Activated T-cell treated with anti-CD3 and anti-CD28 coated beads, Interleukin-2, amount 50 U/mL, for 4 hours (primary cell): ENCODE measurements at regions not wholly inside any gene's neighbourhood (a gene's known extent, or its start where the extent isn't known, plus 50 kb on each side); places are given as distances from the start of the nearest gene placed in this dataset.
"Not testable (repeated sequence)": the region's sequence is repeated elsewhere in the genome, so short reads cannot be mapped to it uniquely, and the experiment has no call there.

ENCODE experiments used
- ATAC-seq, 2 donors: fragments of 200-7000 bp; cut with Tn5 transposase; one replicate each; pipeline ENCODE4 v1.10.0; 2021
- DNase-seq: peaks from one replicate; pipeline ENCODE4 v3.0.0-alpha.2; 2020
- H3K27me3 Mint-ChIP-seq: one replicate; pipeline ENCODE4 v1.8.0; 2021; ENCODE audit warnings: low read depth, mixed read lengths
- H3K36me3 Mint-ChIP-seq: one replicate; pipeline ENCODE4 v1.8.0; 2022; ENCODE audit warnings: mixed read lengths; ENCODE audit not compliant: insufficient read depth
- H3K4me1 Mint-ChIP-seq: one replicate; pipeline ENCODE4 v1.8.0; 2021; ENCODE audit warnings: low read depth, mixed read lengths
- H3K4me3 Mint-ChIP-seq: one replicate; pipeline ENCODE4 v1.8.0; 2021; ENCODE audit warnings: mild to moderate bottlenecking, moderate library complexity, mixed read lengths
- H3K9me3 Mint-ChIP-seq: one replicate; pipeline ENCODE4 v1.8.0; 2021; ENCODE audit warnings: mixed read lengths

DNA sequence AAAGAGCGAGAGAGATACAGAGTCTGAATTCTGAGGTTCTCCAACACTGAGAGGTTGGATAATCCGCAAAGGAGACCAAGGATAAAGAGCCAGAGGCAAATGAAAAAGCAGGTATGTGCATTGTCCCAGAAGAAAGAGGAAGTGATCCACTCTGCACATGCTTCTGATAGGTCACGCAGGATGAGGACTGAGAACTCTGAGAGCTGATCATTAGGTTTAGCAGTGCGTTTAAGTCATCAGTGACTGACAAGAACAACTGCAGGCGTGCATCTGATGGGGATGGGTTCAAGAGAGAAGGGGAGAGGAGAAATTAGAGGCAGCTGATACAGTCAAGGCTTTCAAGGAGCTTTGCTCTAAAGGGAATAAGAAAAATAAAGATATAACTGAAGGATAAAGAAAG is 301.2 kb upstream of the SGK1 start:
- Mint-ChIP-seq H3K27me3 (no peaks in the 10 kb centered on the region), H3K36me3 (no peaks in the 10 kb centered on the region)
- no peak for ATAC-seq

DNA sequence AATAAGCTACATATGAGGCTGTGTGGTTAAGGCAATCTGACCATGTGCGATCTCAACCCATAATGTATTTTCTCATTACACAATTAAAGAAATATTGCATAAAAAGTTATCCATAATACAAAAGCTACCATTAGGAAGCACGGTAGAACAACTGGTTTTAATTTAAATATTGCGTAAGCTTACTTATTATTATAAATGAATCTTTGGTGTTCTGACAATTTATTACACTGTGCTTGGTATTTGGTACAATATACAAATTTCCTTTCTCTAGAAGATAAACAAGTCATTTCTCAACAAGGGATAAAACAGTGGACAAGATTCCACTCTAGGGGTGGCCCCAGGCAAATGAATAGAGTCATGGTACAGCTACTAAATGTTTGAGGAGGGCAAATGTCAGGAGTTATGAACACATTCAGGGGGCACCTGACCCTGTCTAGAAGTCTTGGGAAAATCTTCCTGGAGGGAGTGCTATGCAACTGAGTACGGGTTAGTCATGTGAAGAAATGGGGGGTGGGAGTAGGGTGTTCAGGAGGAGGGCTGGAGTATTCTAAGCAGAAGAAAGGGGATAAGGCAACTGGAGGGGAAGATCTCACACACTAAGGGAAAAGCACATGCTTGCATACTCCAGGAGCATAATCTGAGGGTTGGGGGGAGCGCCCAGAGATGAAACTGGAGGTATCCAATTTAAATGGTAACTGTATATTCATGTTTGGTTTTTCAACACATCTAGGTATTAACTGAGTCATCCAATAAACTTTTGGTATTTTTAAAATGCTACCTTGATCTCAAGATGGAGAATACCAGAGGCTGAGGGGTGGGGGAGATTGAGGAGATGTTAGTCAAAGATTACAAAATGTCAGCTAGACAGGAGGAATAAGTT is 296.9 kb upstream of the SGK1 start:
- Mint-ChIP-seq H3K36me3 (no peaks in the 10 kb centered on the region), H3K27me3 (no peaks in the 10 kb centered on the region), H3K4me1 (peaks cover 5% of the 10 kb centered on the region), H3K9me3 (no peaks in the 10 kb centered on the region), H3K4me3 (no peak overlapping the region)
- DNase-seq (no peak), ATAC-seq (no peak)

More for the DNA sequence above, 301.2 kb upstream of the SGK1 start:
- Mint-ChIP-seq H3K4me1 (peaks cover 5% of the 10 kb centered on the region), H3K9me3 (no peaks in the 10 kb centered on the region), H3K4me3 (no peak overlapping the region)
- DNase-seq = no peak

DNA sequence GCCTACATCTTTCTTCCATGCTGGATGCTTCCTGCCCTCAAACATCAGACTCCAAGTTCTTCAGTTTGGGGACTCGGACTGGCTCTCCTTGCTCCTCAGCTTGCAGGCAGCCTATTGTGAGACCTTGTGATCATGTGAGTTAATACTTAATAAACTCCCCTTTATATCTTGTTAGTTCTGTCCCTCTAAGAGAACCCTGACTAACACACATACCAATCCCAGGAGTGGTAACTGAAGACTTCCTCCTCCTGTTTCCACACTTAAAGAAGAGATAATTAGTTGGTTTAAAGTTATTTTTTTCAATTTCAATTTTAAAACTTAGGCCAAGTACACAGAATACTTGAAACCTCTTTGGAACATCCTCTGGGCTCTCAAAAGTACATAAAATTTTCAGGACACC is 294.2 kb upstream of the SGK1 start:
- H3K4me1 Mint-ChIP-seq, DNase-seq, H3K9me3 Mint-ChIP-seq, H3K4me3 Mint-ChIP-seq, H3K27me3 Mint-ChIP-seq, H3K36me3 Mint-ChIP-seq, ATAC-seq: not testable (repeated sequence)

DNA sequence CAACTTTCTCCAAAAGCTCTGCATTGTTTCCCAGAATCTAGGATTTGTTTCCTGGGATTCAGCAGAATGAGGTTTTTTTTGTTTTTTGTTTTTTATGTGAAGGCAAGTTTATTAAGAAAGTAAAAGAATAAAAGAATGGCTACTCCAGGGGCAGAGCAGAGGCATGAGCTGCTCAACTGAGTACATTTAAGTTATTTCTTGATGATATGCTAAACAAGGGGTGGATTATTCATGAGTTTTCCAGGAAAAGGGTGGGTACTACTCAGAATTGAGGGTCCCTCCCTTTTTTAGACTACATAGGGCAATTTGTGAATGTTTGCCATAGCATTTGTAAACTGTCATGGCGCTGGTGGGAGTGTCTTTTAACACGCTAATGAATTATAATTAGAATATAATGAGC is 292.5 kb upstream of the SGK1 start:
- Mint-ChIP-seq H3K27me3 (no peaks in the 10 kb centered on the region), H3K9me3 (no peaks in the 10 kb centered on the region), H3K36me3 (no peaks in the 10 kb centered on the region), H3K4me1 (no peaks in the 10 kb centered on the region), H3K4me3 (no peak overlapping the region)
- ATAC-seq (no peak), DNase-seq (no peak)

DNA sequence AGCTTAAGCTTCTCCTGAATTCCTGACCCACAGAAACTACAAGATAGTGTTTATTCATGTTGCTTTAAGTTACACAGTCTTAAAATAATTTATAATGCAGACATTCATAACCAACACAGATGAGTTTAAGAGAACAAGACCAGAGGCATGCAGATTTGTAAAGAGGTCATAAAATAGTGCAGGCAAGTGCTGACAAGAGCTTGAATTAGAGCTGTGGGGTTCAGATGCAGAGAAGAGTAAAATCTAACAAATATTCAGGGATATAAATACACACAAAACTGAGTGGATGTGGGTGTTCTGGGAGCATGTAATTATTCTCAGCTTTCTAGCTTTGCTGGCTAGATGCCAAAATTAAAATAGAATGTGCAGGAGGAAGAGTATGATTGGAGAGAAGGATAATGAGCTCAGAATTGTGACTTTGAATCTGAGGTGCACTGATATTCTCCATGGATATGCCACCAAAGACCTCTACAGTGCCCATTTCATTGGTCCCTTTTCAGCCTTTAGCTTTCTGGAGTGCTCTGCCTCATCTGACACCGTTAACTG is 291.9 kb upstream of the SGK1 start:
- no peak overlapping the region for H3K4me3 Mint-ChIP-seq
- no peaks in the 10 kb centered on the region for H3K4me1 Mint-ChIP-seq
- DNase-seq = no peak
- no peak for ATAC-seq
- no peaks in the 10 kb centered on the region for H3K27me3 Mint-ChIP-seq
- no peaks in the 10 kb centered on the region for H3K9me3 Mint-ChIP-seq
- no peaks in the 10 kb centered on the region for H3K36me3 Mint-ChIP-seq

DNA sequence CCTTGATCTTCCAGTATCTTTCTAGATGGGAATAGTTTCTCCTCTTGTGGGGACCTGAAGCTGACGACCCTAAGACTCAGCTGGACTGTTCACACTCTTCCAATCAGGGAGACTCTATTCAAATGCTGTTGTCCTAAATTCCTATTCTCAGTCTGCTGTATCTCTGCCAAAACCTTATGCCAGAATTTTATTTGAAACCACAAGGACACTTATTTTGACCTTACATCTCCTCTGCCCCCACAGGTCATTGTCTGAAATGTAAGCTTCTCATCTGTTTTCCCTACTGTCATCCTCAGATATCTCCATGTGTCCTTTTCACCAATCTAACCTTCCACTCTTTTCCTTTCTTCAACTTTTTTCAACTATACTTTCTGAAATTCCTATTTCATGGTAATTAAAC is 289.5 kb upstream of the SGK1 start:
- Mint-ChIP-seq H3K36me3 (no peaks in the 10 kb centered on the region), H3K9me3 (no peaks in the 10 kb centered on the region), H3K4me1 (no peaks in the 10 kb centered on the region), H3K27me3 (no peaks in the 10 kb centered on the region), H3K4me3 (no peak overlapping the region)
- ATAC-seq = no peak
- no peak for DNase-seq

DNA sequence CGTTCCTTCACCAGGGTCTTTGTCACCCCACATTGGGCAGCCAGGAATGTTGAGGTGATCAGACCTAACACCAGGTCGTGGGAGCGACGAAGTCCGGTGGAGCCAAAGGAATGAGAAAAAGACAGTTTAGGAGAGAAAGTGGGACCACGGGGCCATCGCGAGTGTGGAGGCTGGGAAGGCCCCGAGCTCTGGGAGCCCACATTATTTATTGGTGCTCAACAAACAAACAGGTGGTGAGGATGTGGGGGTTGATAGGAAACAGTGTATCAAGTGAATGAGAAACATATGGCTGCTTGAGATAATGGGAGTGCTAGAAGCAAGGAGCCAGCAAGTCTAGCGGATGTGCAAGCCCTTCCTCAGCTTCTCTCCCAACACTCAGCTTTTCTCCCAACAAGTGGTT is 287.1 kb upstream of the SGK1 start:
- ATAC-seq = no peak
- peaks cover 5% of the 10 kb centered on the region for H3K9me3 Mint-ChIP-seq
- no peak overlapping the region for H3K4me3 Mint-ChIP-seq
- no peaks in the 10 kb centered on the region for H3K4me1 Mint-ChIP-seq
- H3K27me3 Mint-ChIP-seq = no peaks in the 10 kb centered on the region
- no peak for DNase-seq
- H3K36me3 Mint-ChIP-seq = no peaks in the 10 kb centered on the region

DNA sequence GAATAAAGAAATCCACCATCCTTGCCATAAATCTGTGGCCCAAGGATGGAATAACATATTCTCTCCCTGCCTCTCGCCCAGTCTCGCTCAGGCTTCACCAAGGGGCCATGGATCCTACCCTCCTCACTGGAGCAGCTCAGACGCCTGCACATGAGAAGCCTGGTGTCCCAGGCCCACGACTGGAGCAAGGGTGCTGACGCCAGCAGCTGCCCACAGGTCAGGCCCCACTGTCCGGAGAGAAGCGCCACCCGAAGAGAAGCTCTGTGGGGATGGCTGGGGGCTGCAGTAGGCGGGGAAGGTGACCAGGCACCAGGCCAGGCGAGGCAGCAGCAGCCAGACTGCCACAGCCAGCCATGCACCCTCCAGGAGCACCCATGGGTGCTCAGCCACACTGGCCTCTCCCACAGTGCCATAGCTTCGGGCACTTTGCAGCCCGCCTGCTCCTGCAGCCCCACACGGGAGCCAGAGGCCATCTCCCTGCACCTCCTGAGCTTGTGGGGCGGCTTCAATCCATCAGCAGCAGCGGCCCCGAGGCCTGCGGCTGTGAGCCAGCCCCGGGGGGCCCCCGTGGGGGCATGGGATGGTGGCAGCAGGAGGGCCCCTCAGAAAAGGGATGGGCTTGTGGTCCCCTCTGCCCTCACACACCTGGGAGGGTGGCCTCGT is 286.2 kb upstream of the SGK1 start:
- no peaks in the 10 kb centered on the region for H3K36me3 Mint-ChIP-seq
- ATAC-seq (no peak), DNase-seq (no peak)
- H3K27me3 Mint-ChIP-seq = no peaks in the 10 kb centered on the region
- H3K4me3 Mint-ChIP-seq = no peak overlapping the region
- peaks cover 5% of the 10 kb centered on the region for H3K9me3 Mint-ChIP-seq
- H3K4me1 Mint-ChIP-seq = no peaks in the 10 kb centered on the region

DNA sequence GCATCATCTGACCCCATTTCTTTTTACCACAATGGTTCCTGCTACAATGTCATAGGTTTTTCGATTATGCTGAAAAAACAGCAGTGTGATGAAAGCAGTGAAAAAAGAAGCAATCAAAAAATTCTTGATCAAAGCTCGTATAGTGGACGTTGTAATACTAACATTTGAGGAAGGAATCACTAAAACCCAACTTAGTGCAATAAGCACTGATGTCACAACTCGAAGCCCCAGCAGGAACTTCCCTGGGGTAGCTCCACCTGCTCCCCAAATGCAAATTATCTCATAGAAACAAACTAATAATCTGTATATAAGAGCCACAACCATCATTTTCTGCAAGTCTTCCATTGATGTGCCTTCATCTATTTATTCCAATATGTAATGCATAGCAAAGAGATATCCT is 285.6 kb upstream of the SGK1 start:
- H3K4me1 Mint-ChIP-seq = no peaks in the 10 kb centered on the region
- no peaks in the 10 kb centered on the region for H3K36me3 Mint-ChIP-seq
- H3K4me3 Mint-ChIP-seq = no peak overlapping the region
- H3K27me3 Mint-ChIP-seq = no peaks in the 10 kb centered on the region
- DNase-seq = no peak
- ATAC-seq = no peak
- H3K9me3 Mint-ChIP-seq = peaks cover 5% of the 10 kb centered on the region

DNA sequence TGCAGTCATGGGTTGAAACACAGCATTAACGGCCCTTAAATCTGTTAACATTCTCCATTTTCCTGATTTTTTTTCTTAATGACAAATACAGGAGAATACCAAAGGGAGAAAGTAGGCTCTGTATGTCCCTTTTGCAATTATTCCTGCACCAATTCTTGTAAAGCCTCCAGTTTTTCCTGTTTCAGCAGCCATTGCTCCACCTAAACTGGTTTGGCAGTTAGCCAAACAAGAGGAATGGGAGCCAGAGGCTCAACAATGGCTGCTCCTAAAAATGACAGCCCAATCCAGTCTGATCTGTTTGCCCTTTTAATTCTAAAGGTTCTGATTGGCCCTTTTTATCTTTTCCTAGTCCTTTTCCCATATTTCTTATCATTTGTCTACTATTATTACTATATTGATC is 284.2 kb upstream of the SGK1 start:
- peaks cover 5% of the 10 kb centered on the region for H3K9me3 Mint-ChIP-seq
- no peak for ATAC-seq
- no peaks in the 10 kb centered on the region for H3K4me1 Mint-ChIP-seq
- H3K36me3 Mint-ChIP-seq = no peaks in the 10 kb centered on the region
- DNase-seq = no peak
- H3K4me3 Mint-ChIP-seq = no peak overlapping the region
- H3K27me3 Mint-ChIP-seq = no peaks in the 10 kb centered on the region

DNA sequence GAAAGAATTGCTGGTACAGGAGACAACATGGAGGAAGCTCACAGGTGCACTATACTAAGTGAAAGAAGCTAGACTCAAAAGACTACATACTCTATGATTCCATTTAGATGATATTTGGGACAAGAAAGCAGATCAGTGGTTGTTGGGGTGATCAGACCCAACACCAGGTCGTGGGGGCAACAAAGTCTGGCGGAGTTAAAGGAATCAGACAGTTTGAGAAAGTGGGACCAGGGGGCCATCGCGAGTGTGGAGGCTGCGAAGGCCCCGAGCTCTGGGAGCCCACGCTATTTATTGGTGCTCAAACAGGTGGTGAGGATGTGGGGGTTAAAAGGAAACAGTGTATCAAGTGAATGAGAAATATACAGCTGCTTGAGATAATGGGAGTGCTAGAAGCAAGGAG is 282.8 kb upstream of the SGK1 start:
- no peak for DNase-seq
- Mint-ChIP-seq H3K4me3 (no peak overlapping the region), H3K4me1 (no peaks in the 10 kb centered on the region), H3K9me3 (peaks cover 5% of the 10 kb centered on the region), H3K36me3 (no peaks in the 10 kb centered on the region), H3K27me3 (no peaks in the 10 kb centered on the region)
- ATAC-seq = no peak

DNA sequence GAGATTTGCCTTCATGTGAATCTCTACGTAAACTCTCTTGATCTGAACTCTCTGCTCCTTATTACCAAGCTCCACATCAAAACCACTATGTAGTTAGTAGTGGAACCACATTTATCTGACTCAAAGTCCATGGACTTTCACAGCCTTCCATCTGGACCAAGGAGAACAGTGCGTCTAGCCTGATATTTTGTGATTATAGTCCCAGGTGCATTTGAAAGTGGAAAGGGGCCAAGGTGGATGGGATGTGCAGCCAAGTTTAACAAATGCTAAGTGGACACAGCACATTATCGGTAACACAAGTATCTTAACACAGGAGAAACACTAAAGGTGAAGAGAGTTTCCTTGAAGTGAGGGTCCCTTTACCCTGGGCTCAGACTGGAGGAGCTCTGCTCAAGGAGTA is 281.2 kb upstream of the SGK1 start:
- H3K9me3 Mint-ChIP-seq = peaks cover 5% of the 10 kb centered on the region

DNA sequence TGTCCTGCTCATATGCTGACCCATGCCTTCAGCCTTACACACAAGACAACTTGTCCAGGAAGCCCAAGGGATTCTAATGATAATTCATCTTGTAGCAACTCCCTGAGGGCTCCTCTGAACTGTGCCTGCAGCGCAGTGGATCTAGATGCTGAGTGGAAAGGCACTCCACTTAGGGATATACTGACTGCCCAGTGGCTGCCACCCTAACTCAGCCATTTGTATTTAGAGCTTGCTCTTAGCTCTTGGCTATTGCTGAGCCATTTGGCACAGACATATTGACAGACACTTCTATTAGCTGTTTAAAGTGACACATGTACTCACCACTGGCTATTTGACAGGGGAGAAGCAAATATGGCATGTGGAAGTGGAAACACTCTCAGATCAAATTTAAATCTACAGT is 278.3 kb upstream of the SGK1 start:
- Mint-ChIP-seq H3K36me3 (no peaks in the 10 kb centered on the region), H3K9me3 (peaks cover 5% of the 10 kb centered on the region), H3K4me1 (no peaks in the 10 kb centered on the region), H3K27me3 (no peaks in the 10 kb centered on the region), H3K4me3 (no peak overlapping the region)
- DNase-seq (no peak), ATAC-seq (no peak)

More for the DNA sequence above, 281.2 kb upstream of the SGK1 start:
- no peaks in the 10 kb centered on the region for H3K27me3 Mint-ChIP-seq
- no peak overlapping the region for H3K4me3 Mint-ChIP-seq
- no peaks in the 10 kb centered on the region for H3K36me3 Mint-ChIP-seq
- DNase-seq (no peak), ATAC-seq (no peak)
- H3K4me1 Mint-ChIP-seq = no peaks in the 10 kb centered on the region

DNA sequence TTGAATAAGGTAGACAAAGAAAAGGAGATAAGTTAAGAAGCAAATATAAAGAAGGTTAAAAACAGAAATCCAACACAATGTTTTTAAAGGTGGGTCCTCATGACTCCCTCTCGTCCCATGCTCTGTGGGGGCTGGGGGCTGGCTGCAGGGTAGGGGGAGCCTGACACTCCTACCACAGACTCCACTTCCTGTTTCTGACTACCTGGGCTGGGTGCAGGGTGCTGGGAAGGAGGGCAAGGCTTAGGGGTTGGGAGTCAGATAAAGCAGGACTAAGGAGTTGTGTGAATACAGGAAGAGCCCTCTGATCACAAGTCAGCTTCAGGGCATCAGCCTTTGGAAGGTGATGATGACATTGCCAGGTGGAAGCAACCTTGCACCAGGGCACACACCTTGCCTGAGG is 277.0 kb upstream of the SGK1 start:
- Mint-ChIP-seq H3K36me3 (no peaks in the 10 kb centered on the region), H3K4me1 (no peaks in the 10 kb centered on the region), H3K9me3 (no peaks in the 10 kb centered on the region), H3K27me3 (no peaks in the 10 kb centered on the region), H3K4me3 (no peak overlapping the region)
- ATAC-seq (no peak), DNase-seq (no peak)

DNA sequence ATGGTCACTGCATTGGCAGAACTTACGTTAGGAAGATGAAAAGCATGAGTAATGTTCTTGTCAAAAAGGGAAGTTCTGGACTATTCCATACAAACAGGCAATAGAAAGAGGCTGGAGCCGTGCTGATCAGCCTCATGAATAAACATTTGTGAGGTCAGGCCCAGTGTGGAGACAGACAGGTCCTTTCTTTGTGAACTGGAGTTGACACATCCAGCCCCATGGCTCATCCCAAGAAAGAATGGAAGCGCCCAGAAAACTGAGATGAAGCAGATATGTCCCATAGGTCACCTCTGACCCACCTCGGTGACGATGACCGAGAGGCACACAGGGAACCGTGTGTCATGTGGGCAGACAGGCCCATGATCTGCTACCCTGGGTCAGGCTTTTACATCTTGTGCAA is 276.0 kb upstream of the SGK1 start:
- DNase-seq = no peak
- H3K4me1 Mint-ChIP-seq = no peaks in the 10 kb centered on the region
- no peak overlapping the region for H3K4me3 Mint-ChIP-seq
- no peaks in the 10 kb centered on the region for H3K36me3 Mint-ChIP-seq
- H3K9me3 Mint-ChIP-seq = no peaks in the 10 kb centered on the region
- ATAC-seq = no peak
- no peaks in the 10 kb centered on the region for H3K27me3 Mint-ChIP-seq
